NCI-H510A (cell line): ENCODE measurements at regions not wholly inside any gene's neighbourhood (a gene's known extent, or its start where the extent isn't known, plus 50 kb on each side); places are given as distances from the start of the nearest gene placed in this dataset.

ENCODE experiments used
- DNase-seq: peaks from one replicate; lab custom pipeline; 2025; lab: John Stamatoyannopoulos, UW

DNA sequence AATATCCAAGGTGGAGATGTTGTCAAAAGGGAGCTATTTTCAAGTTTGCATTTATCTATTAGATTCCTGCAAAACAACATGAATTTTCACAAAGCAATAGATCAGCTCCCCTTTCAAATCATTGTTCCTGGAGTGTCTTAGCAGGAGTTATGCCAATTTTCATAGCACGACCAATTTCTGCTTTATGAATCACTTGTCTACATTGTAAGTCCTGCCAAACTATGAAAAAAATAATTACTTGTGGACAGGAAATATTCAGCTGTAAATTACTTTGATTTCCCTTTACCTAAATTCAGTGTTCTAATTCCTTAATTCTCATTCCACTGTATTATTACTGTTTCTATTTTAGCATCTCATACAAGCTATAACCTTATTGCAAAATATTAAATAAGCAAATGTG lies 1289.6 kb downstream of the NSUN3 start:
- DNase-seq, result no peak

DNA sequence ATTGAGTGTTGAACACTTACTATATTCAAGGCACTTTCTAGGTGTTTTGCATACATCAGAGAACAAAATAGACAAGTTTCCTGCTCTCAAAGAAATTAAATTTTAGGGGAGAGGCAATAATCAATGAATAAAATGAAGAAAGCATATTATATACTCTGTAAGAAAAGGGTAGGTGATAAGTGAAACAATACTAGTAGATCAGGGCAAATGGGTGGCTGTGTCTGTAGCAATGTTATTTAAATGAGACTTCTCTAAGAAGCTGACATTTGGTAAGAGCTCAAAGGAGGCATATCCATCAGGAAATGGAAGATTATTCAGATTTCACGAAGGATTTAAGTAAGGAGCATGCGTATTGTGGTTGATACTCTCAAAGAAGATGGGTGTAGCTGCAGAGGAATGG lies 1291.6 kb downstream of the NSUN3 start:
- no peak for DNase-seq

DNA sequence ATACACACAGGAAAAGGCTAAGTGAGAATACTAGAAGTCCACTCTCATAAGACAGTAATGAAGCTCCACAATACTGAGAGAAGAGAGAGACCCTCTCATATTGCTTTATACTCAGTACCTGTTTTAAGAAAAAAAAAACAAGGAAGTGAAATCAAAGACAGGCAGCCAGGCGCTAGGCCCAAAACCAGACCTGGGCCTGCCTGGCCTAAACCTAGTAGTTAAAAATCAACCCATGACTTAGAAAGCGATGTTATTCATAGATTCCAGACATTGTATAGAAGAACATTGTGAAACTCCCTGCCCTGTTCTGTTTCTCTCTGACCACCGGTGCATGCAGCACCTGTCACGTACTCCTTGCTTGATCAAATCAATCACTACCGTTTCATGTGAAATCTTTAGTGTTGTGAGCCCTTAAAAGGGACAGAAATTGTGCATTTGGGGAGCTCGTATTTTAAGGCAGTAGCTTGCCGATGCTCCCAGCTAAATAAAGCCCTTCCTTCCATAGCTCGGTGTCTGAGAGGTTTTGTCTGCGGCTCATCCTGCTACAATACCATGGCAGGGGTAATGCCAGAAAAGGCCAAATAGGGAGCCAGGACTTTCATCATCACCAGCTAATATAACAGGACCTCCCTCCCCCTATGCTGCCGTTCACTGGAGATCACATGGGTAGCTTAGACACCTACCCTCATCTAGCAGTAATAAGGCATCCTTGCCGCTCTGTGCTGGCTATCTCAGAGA lies 1294.1 kb downstream of the NSUN3 start:
- no peak for DNase-seq

DNA sequence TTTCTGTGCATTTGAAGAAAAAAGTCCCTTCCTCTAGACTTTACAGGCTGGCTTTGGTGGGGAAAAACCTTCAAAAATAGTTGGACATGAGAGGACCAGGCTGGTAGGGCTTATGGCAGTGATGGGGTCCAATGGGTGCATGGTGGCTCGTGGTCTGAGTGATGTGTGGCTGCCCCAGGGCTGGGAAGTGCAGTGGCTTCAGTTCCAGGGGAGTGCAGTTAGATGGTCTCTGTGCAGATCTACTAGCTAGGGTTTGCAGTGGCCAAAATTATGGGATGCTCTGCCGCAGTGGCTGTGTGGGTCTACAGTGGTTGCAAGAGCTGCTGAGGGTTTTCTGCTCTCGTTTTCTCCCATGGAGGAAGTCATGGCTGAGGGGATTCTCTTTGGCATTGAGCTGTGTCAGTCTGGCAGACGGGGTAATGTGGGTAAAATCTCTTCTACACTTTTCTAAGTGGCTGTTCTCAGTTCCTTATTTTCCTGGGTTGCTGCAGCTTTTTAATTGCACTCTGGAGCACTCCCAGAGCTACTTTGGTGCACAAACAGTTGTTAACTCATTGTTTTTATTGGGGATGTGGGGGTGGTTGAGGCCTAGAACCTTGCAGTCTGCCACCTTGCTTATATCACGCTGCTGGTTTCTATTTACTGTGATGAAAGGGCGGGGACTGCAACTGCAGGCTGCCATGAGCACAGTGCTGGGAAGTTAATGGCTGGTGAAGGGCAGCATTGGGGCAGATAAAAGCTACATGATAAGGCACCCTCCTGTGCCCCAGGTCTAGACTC lies 1324.6 kb downstream of the NSUN3 start:
- DNase-seq, result no peak

DNA sequence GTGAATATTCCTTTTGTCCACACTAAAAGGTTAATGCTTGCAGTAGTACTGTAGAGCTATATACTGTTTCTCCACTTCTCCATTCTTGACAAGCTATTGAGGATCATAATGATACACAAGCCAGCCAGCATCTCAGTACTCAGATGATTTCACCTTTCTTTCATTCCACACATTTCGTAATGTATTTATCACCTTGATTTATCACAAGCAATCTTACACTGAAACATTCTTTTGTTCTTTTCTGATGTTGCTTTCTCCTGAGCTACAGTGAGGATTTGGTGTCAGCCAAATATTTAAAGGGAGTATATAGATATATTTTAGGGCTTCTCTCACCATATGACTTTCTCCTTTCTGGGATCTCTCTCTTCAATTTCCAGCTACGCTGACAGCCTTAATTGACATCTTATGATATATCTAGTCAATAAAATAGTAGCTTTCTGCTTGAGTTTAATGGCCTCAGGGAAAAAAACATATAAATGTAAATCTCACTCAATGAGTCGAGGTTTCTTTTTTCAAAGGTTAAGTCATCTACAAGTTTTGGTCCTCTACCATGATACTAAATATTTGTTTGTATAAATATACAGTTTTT lies 1327.0 kb downstream of the NSUN3 start:
- DNase-seq, result no peak

DNA sequence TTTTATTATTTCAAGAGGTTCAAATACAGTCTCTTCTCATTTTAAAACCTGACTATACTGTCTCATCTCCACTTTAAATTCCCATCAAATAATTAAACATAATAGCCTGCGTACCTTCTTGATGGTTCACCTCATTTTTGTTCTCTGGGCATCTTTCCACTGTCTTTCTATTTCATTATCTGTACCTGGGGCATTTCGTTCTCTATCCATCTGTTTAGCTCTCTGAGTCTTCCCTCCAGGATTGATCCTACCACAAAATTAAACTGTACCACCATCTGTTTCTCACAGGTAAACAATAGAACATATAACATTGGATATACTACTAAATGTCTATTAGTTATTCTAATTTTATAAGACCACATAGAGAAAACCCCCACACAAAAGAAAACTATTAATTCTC lies 1331.4 kb downstream of the NSUN3 start:
- no peak for DNase-seq

DNA sequence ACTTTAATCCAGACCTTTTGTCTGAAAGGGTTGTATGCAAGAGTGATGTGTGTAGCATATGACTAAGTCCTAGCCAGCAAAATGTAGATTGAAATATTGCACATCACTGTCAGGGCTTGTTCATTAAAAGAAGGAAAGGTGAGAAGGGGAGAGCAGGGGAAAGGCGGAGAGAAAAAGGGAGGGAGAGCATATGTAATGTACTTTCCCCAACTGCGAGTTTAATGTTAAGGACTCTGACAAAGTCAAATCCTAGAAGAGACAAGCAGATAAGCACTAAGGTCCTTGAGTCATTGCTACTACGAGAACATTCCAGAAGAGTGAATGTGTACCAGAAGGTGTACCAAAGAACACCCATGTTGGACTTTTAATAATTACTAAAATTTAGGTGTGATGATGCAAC lies 1336.7 kb downstream of the NSUN3 start:
- no peak for DNase-seq

DNA sequence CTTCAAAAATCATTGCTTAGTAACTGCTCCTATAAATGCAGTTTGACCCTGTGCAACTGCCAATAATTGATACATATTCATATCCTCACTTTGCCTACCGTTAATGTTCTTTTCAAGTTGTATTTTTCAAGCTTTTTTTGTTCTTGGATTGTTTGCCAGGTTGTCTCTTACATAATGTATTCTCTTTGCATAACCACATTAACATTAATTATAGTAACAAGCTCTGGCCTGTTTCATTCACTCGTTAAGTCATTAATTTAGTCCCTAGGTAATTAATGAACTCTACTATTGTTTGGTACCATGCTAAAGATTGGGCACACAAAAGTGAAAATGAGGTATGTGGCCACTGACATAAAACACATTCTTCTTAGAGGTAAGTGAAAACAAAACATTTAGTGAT lies 1338.8 kb downstream of the NSUN3 start:
- DNase-seq, result no peak

DNA sequence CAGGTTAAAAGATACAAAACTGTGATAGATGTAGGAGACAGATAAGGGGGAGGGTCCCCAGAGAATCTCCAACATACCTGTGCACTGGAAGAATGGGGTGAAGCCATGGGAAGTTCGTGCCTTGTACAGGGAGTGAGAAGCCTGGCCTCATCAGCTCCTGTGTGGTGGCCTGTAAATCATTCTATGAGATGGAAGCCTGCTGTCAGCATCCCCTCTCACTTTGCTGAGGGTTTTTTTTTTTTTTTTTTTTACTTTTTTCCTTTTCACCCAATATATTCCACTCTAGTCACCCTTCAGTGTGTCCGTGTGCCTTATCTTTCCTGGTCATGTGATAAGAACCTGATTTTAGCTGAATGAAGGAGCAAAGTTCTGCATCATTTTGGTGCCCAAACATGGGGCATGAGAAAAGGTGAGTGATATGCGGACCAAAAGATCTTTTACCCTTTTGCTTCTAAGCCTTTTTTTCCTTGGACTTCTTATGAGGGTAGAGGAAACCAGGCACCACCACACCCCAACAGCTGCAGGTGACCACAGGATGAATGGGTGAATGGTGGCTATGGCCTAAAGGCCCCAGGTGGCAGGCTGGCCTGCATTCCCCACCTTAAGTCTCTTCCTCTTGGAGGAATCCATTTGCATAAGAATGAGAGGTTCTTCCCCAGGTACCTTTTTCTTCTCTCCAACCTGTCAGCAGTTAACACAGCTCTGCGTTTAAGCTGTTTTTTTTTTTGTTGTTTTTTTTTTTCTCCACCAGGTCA lies 1345.0 kb downstream of the NSUN3 start:
- no peak for DNase-seq

DNA sequence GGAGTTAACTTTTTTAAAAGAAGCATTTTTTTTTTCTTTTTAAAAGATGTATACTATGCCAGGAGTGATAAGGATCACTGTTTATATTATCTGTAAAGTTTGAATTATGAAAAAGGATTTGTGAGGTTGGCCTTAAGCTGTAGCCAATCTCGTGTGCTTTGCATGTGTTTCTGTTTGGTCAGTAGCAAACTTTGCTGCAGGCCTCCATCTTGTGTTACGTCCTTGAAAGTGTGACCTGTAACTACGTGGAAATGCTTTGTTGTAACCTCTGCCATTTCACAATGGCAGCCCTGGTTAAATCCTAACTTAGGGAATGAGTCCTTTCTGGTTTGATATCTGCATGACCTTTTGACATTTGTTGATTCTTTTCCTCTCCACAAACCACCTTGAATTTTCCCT lies 1345.6 kb downstream of the NSUN3 start:
- no peak for DNase-seq

DNA sequence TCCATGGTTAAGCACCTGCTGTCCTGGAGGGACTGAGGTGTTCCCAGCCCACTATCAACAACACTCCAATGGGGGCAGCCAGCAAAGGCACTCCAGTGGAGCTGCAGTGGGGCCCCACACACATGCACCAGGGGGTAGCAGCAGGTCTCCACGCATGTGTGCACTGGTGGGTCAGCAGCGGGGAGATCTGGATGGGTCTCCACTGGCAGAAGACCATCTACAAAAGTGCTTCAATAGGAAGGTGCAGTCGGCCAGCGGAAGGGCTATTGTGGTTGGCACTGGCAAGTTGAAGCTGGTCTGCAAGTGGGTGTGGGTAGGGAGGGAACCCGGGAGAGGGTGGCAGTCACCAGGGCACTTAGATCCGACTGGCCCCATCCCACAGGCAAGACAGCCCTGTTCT lies 1355.4 kb downstream of the NSUN3 start:
- DNase-seq, result no peak

DNA sequence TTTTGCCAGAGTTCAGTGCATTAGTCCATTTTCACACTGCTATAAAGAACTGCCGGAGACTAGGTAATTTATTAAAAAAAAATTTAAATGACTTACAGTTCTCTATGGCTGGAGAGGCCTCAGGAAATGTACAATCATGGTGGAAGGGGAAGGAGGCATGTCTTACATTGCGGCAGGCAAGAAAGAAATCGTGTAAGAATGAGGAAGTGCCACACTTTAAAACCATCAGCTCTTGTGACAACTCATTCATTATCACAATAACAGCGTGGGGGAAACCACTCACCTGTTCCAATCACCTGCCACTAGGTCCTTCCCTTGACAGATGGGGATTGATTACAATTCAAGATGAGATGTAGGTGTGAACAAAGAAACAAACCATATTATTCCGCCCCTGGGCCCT lies 1361.4 kb downstream of the NSUN3 start:
- DNase-seq, result no peak

DNA sequence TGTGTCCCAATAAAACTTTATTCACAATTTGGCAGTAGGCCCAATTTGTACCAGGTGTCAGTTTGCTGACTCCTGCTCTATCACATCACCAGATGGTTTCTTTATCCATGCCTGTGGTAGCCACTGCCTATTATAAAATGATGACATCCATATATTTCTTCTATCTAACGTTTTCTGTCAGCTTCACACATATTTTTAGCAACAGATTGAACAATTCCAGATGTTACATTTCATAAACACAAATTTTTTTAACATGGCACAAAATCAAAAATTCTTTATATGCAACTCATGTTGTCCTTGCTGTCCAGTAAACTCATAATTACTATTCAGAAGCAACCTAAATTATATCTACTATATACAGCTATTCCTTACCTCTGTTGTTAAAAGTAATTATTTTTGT lies 1371.6 kb downstream of the NSUN3 start:
- DNase-seq, result no peak

DNA sequence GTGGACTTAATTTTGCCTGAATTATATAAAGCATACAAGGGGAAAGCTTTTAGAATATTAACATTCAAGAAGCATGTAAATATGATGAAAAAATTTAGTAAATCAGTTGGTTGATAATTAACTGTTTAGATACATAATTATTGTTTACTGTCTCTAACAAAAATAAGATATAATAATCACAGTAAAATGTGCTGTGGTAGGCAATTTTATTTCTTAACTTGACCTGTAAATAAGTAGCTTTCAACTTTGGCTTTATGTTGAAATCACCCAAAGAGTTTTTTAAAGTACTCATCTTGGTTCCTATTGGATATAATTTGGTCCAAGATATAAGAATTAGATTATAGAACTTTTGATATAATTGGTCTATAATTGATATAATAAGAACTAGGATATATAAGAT lies 1374.5 kb downstream of the NSUN3 start:
- no peak for DNase-seq

DNA sequence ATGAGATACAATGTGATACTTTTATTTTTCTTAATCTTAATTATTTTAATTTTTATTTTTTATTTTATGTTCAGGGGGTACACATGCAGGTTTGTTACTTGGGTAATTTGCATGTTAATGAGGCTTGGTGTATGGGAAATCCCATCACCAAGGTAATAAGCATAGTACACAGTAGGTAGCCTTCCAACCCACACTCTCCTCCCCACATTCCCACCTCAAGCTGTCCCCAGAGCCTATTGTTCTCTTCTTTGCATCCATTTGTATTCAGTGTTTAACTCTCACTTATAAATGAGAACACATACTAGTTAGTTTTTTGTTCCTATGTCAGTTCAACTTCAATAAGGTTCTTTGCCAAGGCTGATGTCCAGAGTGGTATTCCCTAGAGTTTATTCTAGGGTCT lies 1375.4 kb downstream of the NSUN3 start:
- no peak for DNase-seq

DNA sequence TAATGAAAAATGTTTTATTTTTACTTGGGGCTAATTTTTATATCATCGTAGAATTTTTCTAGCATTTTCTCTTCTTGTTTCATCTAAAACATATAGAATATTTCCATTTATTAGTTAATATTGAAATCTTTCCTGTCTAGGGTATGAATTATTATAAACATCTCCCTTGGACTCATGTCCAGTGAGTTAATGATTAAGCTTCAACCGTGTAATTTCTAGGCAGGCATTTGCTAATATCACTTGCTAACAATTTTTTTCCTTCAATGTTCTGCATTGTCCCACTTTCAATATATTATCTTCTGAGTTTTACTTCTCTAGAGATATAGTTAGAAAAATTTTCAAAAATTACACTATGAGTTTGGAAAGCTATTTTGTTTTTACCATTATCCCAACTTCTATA lies 1371.6 kb upstream of the EPHA6 start:
- no peak for DNase-seq

DNA sequence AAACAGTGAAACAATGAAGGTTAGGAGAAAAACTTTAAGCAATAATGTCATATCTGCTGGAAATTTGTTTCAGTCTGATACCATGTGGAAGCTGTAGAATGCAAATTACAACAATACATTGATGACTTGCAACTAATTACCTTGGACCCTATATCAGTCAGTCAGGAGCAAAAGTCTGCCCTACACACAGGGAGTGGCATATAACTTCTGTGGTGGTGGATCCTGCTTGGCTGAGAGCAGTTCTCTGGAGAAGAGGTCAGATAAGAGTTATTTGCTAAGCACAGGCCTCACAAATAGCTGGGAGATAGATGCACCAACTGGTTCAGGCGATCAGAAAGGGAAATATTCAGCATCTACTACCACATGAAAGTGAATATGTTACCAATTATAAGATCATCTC lies 1364.6 kb upstream of the EPHA6 start:
- DNase-seq, result no peak

DNA sequence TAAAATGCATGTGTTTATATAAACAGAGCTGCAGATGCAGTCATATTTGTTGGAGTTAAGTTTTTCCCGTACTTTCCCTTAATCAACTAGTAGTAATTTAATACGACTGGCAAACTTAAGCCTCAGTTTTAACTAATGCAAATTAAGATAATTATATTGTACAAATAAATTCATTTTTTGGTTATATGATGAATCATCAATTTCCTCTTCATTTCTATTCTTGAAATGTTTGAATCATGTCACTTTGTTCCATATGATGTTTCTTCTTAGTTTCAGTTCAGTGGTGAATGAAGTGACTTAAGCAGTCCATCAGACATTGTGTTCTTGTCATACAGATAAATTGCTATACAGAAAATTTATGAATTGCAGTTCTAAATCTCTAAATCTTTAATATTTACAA lies 1361.2 kb upstream of the EPHA6 start:
- no peak for DNase-seq

DNA sequence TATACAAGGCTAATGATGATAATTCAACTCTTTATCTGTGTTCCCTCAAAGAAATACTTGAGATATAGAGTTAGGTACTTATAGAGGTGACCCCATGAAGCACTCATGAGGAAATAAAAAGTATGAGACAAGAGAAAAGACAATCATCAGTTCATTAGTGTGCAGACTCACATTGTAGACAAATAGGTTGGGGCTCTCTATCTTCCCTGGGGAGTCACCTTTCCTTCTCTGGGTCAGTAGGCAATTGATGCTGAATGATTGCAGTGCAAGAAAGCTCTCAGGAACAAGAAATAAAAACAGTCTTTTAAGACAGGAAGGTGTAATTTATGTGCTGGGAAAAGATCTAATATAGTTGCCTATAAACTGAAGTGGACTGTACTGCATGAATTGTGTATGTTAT lies 1357.6 kb upstream of the EPHA6 start:
- no peak for DNase-seq

DNA sequence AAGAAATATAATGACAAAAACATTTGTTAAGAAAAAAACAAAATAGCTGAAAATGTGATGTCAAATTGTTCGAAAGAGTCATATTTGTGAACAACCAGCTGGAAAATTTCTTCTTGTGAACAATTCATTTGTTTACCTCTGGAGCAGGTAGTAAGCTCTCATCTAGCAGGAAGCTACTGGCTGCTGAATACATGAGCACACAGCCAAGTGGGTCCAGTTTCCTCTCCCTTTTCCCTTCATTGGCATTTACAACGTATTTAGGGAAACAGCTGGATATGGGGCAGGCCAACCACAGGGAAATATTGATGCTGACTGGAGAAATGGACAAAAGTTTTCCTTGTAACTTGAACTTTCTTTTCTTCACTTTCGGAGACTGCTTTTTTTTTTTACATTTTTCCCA lies 1354.7 kb upstream of the EPHA6 start:
- DNase-seq, result no peak

DNA sequence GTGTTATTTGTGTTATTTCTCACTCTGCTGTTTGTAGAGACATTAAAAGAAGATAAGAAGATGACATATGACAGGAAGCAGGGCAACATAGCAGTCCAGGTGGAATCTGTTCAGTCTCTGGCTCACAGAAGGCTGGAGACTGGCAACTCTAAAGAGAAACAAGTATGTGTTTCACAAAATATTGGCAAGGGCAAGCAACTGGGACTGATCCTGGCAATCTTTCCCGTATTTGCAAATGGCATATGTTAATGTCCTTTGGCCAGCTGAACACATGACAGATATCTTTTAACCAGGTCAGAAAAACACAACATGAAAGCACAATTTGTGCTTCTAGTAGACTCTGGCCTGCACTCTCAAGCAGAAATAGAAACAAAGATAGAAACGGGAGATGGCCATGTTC lies 1354.1 kb upstream of the EPHA6 start:
- no peak for DNase-seq

DNA sequence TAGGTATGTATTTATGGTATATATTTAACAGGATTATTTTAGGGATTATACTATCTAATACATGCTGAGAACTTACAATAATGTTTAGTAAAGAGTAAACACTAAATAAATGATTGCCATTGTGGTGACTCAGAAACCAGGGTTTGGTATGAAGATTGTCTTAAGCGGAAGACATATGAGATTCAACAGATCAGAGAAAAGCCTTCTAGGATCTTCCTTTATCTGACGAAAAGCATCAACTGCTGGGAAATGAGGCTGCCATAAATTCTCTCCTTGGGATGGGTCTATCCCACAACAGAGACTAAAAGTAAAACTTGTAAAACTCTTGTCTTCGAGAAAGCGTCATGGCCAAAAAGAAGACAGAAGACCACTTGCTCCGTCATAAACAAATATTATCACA lies 1352.2 kb upstream of the EPHA6 start:
- DNase-seq, result no peak

DNA sequence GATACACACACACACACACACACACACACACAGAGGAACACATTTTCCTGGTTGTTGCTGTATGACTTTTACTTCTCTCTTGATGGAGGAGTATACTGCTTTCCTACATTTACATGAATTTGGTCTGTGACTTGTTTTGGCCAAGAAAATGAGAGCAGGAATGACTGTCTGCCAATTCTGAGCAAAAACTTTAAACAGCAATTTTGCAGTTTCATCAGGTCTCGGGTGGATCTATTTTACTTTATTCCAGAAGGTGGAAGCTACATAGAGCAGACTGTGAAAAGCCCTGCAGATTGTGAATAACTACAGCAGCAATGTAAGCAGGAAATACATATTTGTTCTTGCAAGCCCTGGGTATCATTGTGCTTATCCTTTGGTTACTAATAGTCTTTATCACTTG lies 1350.0 kb upstream of the EPHA6 start:
- DNase-seq, result no peak
